HuH-7.5 (cell line): ENCODE measurements at regions not wholly inside any gene's neighbourhood (a gene's known extent, or its start where the extent isn't known, plus 50 kb on each side); places are given as distances from the start of the nearest gene placed in this dataset.
A peak's percentile ranks its signal among the peaks of the same experiment; 100 is the strongest.
"Not testable (repeated sequence)": the region's sequence is repeated elsewhere in the genome, so short reads cannot be mapped to it uniquely, and the experiment has no call there.

Source experiments
- DNase-seq: peaks from one replicate; pipeline ENCODE4 v3.0.0; 2011; ENCODE audit warnings: low spot score

DNA sequence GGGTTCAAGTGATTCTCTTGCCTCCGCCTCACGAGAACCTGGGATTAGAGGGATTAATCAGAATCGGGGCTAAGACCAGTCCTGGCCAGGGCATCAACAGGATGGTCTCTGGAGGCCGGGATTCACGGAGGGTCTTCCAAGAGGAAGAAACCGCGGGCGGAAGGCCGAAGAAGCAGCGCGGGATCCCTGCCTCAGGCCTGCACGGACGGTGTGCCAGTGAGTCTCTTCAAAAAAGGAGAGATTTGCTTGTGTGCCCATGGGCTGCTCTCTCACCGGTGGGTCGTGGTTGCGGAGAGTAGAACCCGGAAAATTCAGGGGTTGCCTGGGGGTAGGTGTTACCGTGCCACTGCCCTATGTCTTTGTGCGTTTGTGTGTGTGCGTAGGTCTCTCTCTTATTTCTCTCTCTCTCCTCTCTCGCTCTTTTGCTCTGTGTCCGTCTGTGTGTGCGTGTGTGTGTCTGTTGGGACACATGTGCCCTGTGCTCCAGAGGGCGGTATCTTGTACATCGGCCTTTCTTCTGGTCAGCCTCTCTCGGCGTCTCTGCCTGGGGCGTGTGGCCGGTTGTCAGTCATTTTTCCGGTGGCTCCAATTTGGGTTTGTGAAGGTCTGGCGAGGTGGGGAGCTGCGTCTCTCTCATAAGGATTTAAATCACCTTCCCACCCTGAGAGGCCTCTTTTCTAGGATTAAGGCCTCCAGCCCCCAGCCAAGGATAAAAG lies 613.2 kb downstream of the KCNJ18 start:
- no peak for DNase-seq

DNA sequence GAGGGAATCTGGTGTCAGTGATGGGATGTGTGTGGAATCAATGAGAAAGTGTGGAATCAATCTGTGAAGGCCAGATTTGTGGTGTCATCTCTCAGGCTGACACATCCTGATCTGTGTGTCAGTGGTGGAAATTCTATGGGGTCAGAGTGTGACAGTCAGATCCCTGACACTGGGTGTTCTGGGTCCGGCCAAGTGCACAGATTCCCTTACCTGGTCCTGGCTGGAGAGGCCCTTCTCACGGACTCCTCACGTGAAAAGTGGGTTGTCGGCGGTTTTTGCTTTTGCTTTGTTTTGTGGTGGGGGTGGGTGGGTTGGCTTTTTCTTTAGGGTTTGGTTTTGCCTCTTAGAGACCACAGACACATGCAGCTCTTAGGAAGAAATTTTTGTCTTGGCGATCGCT lies 618.0 kb downstream of the KCNJ18 start:
- DNase-seq = not testable (repeated sequence)

DNA sequence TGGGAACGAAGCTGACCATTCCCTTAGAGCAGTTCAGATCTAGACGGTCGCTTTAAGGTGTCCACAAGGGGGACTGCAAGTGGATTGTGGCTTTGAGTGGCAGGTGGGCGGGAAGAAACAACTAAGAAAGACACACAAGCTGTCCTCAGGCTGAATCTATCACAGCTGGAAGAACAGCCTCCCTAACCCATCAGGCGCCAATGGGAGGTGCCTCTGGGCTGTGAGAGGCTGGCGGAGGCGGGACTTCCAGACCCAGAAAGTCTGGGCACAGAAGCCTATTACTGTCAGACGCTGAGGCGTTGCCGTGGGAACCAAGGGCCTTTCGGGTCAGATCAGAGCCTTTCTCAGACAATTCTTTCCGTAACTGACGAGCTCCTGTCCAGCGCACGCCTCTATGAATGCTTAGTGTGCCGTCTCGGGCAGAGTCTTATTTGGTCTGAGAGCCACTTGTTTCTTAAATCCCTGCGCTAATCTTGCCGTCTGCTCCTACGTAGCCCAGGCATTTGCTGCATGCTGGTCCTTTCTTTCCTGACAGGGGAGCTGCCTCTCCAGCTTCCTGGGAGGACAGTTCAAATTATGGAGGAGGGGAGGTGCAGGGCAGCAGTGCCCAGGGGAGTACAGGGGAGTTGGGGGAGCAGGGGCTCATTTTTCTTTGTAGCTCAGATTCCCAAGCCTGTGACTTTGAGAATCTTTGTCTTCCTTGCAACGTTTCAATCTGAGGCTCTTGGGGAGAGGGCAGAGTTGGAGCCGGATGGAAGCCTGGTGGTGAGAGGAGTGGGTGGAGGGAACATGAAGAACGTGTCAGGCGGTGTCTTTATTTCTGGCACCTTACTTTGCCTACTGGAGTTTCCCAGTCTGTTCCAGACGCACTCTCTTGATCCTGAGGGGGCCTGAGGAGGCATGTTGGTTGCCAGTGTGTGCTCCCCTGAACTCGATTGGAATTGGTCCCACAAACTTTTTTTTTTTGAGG lies 618.7 kb downstream of the KCNJ18 start:
- DNase-seq = no peak

DNA sequence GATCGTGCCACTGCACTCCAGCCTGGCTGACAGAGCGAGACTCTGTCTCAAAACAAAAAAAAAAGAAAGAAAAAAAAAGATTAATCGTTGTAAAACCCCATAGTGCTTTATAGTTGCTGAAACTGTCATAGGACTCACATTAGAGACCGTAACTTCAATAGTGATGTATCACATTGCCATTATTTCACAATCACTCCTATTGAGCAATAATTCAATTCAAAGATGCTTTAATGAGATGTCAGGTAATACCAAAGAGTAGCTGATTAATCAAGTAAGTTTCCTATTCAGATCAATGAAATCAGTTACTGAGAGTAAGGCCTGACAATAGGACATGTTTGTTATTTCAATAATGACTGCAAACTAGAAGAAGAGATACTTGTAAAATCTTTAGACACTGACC lies 628.7 kb downstream of the KCNJ18 start:
- not testable (repeated sequence) for DNase-seq

DNA sequence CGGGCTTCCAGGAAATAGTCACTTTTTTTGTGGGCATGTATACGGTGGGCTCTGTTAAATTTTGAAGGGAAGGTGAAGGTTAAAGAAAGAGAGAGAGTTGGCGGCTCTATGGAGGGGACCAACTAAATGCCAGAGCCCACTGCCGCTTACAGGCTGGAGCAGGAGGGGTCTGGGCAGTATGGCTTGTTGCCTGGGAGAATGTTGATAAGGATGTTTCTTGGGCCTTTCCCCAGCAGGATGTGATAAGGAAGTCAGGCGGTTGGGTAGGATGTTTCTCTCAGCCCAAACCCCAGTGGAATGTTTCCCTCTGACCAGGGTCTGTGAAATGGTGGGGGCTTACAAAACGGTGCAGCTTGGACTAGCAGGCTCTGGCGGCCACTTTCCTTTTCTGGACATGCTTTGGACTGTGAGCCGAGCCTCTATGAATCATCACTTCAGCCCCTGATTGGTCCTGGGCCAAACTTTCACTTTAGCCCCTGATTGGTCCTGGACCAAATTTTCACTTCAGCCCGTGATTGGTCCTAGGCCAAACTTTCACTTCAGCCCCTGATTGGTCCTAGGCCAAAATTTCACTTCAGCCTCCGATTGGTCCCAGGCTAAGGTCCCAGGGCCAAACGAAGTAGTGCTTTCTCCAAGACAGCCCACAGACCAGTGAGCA lies 630.7 kb downstream of the KCNJ18 start:
- not testable (repeated sequence) for DNase-seq

DNA sequence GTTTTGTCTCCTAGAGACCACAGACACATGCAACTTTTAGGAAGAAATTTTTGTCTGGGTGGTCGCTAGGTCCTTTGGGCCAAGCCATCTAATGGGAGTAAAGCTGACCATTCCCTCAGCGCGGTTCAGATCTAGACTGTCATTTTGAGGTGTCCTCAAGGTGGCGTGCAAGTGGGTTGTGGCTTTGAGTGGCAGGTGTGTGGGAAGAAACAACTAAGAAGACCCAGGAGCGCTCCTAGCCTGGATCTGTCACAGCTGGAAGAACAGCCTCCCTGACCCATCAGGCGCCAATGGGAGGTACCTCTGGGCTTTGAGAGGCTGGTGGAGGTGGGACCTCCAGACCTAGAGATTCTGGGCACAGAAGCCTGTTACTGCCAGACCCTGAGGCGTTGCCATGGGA lies 645.1 kb downstream of the KCNJ18 start:
- DNase-seq = no peak

DNA sequence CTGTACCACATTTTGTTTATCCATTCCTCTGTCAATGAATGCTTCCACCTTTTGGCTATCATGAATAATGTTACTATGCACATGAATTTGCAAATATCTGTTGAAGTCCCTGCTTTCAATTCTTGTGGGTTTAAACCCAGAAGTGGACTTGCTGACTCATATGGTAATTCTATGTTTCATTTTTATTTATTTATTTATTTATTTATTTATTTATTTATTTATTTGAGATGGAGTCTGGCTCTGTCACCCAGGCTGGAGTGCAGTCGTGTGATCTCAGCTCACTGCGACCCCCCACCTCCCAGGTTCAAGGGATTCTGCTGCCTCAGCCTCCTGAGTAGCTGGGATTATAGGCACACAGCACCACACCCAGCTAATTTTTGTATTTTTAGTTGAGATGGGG lies 664.3 kb downstream of the KCNJ18 start:
- not testable (repeated sequence) for DNase-seq

DNA sequence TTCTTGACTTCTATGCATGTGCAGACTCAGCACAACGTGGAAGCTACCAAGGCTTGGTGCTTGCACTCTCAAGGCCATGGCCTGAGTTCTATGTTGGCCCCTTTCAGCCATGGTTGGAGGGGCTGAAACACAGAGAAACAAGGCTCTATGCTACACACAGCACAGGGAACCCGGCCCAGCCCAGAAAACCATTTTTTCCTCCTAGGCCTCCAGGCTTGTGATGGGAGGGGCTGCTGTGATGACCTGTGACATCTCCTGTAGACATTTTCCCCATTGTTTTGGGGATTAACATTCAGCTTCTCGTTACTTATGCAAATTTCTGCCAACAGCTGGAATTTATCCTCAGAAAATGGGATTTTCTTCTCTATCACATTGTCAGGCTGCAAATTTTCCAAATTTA lies 678.7 kb downstream of the KCNJ18 start:
- DNase-seq = not testable (repeated sequence)

DNA sequence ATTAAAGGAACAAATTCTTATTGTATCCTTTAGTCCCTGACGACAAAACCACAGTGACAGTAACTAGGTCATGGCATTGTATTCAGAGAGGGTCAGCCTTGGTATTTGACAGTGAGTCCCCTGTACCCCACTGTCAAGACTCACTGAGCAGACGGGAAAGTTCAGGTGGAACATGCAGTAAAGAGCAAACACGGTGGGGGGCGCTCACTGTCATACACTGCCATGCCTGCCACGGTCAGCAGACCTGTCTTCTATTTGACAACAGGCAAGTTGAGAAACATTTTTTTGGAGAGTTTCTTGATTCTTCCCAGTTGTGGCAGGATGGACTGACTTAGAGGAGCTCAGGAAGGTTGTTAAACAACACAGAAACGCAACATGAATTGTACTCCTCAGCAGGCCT lies 681.6 kb downstream of the KCNJ18 start:
- DNase-seq = no peak

DNA sequence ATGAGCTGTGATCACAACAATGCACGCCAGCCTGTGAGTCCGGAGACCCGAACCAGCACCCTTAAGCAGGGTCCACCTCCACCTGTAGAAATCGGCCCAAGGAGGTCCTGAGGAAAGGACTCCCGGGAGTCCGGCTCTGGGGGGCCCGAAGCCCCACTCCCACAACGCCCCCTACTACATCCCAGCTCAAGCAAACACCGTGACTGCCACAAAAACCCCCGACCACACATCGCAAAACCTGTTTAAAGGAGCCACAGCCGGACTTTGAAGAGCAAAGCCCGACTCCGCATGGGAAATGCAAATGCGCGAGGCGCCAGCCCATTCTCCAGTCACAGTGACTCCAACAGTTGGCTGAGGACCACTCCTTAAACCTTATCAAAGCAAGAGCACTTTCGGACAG lies 682.4 kb downstream of the KCNJ18 start:
- peak; percentile 7 for DNase-seq

DNA sequence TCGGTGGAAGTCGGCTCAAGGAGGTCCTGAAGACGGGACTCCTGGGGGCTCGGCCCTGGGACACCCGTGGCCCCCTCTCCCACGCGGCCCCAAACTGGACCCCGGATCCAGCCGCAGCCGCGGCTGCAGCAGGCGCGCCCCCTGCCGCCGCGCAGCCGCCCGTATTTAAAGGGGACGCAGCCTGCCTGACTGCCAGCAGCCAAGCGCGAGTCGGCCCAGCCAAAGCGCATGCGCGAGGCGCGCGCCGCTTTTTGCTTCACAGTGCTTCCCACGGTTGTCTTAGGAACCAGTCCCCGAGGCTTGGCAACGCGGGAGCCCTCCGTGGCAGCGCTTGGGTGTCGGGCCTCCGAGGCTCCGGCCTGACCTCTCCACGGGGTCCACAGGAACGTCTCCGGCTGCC lies 684.4 kb downstream of the KCNJ18 start:
- DNase-seq = not testable (repeated sequence)

DNA sequence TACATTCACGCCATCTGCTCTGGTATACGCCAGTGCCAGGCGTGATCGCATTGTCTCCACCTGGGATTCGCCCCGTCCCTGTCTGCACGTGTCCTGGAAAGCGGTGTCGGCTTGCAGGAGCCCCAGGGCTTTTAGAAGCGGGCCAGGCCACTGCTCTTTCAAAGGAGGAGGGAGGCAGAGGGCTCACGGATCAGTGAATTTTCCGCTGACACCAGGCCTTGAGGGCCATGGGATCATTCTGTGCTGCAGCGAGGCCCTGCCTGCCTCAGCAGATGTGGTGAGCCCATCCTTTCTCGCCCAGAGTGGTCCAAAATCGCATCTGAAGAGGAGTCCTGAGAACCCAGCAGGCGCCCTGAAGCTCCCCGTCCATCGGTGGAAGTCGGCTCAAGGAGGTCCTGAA lies 686.4 kb downstream of the KCNJ18 start:
- not testable (repeated sequence) for DNase-seq

DNA sequence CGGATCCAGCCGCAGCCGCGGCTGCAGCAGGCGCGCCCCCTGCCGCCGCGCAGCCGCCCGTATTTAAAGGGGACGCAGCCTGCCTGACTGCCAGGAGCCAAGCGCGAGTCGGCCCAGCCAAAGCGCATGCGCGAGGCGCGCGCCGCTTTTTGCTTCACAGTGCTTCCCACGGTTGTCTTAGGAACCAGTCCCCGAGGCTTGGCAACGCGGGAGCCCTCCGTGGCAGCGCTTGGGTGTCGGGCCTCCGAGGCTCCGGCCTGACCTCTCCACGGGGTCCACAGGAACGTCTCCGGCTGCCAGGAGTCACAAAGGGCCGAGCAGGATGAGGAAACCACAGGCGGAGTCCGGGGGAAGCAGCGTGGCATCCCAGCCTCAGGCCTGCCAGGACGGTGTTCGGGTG lies 689.3 kb downstream of the KCNJ18 start:
- not testable (repeated sequence) for DNase-seq

DNA sequence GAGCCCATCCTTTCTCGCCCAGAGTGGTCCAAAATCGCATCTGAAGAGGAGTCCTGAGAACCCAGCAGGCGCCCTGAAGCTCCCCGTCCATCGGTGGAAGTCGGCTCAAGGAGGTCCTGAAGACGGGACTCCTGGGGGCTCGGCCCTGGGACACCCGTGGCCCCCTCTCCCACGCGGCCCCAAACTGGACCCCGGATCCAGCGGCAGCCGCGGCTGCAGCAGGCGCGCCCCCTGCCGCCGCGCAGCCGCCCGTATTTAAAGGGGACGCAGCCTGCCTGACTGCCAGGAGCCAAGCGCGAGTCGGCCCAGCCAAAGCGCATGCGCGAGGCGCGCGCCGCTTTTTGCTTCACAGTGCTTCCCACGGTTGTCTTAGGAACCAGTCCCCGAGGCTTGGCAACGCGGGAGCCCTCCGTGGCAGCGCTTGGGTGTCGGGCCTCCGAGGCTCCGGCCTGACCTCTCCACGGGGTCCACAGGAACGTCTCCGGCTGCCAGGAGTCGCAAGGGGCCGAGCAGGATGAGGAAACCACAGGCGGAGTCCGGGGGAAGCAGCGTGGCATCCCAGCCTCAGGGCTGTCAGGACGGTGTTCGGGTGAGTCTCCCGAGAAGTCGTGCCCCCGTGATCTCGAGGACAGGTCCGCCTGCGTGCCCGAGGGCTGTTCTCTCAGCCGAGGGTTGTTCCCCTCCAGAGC lies 691.6 kb downstream of the KCNJ18 start:
- not testable (repeated sequence) for DNase-seq

DNA sequence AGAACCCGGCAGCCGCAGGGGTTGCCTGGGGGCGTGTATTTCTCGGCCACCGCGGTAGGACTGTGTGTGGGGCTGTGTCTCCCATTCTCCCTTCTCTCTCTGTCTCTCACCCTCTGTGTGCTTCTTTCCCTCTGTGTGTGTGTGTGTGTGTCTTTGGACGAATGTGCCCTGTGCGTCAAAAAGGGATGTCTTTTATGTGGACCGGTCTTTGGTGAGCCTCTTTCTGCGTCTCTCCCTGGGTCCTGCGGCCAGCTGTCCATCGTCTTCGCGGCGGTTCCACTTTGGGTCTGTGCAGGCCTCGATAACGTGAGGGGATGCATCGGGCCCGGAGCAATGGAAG lies 692.1 kb downstream of the KCNJ18 start:
- DNase-seq = not testable (repeated sequence)

DNA sequence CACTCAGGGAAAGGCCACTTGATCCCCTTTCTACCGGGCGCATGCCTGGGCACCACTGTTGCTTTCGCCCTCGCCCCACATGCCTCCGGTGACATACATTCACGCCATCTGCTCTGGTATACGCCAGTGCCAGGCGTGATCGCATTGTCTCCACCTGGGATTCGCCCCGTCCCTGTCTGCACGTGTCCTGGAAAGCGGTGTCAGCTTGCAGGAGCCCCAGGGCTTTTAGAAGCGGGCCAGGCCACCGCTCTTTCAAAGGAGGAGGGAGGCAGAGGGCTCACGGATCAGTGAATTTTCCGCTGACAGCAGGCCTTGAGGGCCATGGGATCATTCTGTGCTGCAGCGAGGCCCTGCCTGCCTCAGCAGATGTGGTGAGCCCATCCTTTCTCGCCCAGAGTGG lies 706.1 kb downstream of the KCNJ18 start:
- not testable (repeated sequence) for DNase-seq

DNA sequence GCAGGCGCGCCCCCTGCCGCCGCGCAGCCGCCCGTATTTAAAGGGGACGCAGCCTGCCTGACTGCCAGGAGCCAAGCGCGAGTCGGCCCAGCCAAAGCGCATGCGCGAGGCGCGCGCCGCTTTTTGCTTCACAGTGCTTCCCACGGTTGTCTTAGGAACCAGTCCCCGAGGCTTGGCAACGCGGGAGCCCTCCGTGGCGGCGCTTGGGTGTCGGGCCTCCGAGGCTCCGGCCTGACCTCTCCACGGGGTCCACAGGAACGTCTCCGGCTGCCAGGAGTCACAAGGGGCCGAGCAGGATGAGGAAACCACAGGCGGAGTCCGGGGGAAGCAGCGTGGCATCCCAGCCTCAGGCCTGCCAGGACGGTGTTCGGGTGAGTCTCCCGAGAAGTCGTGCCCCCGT lies 706.7 kb downstream of the KCNJ18 start:
- DNase-seq = not testable (repeated sequence)

DNA sequence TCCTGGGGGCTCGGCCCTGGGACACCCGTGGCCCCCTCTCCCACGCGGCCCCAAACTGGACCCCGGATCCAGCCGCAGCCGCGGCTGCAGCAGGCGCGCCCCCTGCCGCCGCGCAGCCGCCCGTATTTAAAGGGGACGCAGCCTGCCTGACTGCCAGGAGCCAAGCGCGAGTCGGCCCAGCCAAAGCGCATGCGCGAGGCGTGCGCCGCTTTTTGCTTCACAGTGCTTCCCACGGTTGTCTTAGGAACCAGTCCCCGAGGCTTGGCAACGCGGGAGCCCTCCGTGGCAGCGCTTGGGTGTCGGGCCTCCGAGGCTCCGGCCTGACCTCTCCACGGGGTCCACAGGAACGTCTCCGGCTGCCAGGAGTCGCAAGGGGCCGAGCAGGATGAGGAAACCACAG lies 712.8 kb downstream of the KCNJ18 start:
- DNase-seq = not testable (repeated sequence)

DNA sequence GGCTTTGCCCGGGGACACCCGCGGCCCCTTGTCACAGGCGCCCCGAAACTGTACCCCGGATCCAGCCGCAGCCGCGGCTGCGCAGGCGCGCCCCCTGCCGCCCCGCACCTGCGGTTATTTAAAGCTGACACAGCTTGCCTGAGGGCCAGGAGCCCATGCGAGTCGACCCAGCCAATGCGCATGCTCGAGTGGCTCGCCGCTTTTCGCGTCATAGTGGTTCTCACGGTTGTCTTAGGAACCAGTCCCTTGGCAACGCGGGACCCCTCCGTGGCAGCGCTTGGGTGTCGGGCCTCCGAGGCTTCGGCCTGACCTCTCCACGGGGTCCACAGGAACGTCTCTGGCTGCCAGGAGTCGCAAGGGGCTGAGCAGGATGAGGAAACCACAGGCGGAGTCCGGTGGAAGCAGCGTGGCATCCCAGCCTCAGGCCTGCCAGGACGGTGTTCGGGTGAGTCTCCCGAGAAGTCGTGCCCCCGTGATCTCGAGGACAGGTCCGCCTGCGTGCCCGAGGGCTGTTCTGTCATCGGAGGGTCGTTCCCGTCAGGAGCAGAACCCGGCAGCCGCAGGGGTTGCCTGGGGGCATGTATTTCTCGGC lies 716.9 kb downstream of the KCNJ18 start:
- DNase-seq = no peak

DNA sequence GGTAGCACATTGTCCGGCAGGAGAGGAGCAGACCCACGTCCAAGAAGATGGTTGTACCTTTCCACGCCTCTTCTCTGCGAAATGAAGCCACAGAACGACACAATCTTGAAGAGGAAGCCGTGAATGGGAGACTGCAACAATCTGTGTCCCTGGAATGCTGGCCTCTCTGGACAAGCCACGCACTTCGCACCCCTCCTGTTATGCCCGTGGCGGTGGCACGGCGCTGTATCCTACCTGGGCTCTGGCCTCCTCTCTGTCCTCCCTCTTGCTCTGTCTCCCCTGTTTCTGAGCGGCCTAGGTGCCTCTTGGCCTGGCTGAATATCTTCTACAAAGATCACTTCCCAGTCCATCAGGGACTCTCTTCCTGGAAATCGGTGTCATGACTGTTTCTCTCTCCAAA lies 717.8 kb downstream of the KCNJ18 start:
- no peak for DNase-seq

DNA sequence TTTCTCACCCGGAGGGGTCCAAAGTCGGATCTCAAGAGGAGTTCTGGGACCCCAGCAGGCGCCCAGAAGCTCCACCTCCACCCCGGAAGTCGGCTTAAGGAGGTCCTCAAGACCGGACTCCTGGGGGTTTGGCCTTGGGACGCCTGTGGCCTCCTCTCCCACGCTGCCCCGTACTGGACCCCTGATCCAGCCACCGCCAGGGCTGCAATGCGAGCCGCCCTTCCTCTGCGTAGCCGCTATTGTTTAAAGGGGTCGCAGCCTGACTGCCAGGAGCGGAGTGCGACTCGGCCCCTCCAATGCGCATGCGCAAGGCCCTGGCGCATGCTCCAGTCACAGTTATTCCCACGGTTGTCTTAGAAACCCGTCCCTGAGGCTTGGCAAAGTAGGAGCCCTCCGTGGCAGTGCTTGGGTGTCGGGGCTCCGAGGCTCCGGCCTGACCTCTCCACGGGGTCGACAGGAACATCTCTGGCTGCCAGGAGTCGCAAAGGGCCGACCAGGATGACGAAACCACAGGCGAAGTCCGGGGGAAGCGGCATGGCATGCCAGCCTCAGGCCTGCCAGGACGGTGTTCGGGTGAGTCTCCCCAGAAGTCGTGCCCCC lies 719.0 kb downstream of the KCNJ18 start:
- no peak for DNase-seq
